ENCODE measurements at regions not wholly inside any gene's neighbourhood (a gene's known extent, or its start where the extent isn't known, plus 50 kb on each side); places are given as distances from the start of the nearest gene placed in this dataset.

DNA sequence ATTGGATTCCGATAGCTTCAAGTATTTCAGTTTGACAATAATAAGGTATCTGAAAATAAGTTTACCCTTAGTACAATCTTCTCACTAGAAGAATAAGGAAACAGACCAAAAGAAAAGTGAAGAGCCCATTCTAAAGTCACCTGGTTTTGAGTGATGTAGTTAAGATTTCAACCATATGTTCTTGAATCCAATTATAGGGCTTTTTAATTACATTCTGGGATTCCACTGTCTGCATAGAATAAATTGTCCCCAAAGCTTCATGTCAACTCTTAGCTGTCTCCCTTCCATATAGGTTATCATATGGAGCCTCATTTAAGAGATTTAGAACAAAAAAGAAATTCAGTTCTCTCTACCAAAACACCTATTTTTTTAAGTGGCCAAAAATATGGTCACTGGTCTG lies 1158.8 kb downstream of the IGSF11 start:
- Histone ChIP-seq H3K9me3 (ENCODE audit: control insufficient read depth in 2 of 3, insufficient read depth in 1 of 3, low read length in 3 of 3) (no peaks in the 10 kb centered on the region), H3K27ac (ENCODE audit: low read depth in 2 of 2, low read length in 2 of 2) (no peak overlapping the region), H3K4me3 (ENCODE audit: low read length in 3 of 3) (no peak overlapping the region), H3K27me3 (ENCODE audit: control insufficient read depth, insufficient read depth, low read length) (no peaks in the 10 kb centered on the region), H3K9ac (ENCODE audit: low read length in 3 of 3) (no peak overlapping the region), H3K4me1 (ENCODE audit: control insufficient read depth in 2 of 3, insufficient read depth in 2 of 3, low read depth in 1 of 3, low read length in 3 of 3) (peaks cover 0 to 2% (median 0%) of the 10 kb centered on the region in 3 donors), H3K36me3 (ENCODE audit: control insufficient read depth in 2 of 3, insufficient read depth in 3 of 3, low read length in 3 of 3) (no peaks in the 10 kb centered on the region)
- intact Hi-C loops (cut with DNase I) = no loop called here
- DNase-seq (no peak), FAIRE-seq (no peak)
- no peak for TF ChIP-seq CTCF (IDR thresholded peaks at IDR 0.05; ENCODE audit: borderline replicate concordance, extremely low read depth, insufficient read depth)

DNA sequence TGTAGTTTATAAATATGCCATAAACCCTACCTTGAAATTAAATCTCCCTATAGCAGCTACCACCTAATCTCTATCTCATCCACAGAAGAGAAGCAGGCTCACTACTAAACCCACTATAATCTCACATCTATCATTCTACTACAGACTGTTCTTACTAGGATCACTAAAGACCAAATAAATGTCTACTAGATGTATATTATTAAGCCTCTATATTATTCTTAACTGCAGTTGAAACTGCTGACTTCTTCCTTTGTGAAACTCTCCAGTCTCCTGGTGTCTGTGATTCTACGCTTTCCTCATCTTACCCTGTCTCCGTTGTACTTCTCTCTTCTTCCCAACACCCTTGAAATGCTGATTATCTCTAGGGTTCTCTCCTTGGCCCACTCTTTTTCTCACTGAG lies 1154.0 kb downstream of the IGSF11 start:
- Histone ChIP-seq H3K36me3 (ENCODE audit: control insufficient read depth in 2 of 3, insufficient read depth in 3 of 3, low read length in 3 of 3) (no peaks in the 10 kb centered on the region), H3K4me1 (ENCODE audit: control insufficient read depth in 2 of 3, insufficient read depth in 2 of 3, low read depth in 1 of 3, low read length in 3 of 3) (no peaks in the 10 kb centered on the region), H3K4me3 (ENCODE audit: low read length in 3 of 3) (no peak overlapping the region), H3K9me3 (ENCODE audit: control insufficient read depth in 2 of 3, insufficient read depth in 1 of 3, low read length in 3 of 3) (no peaks in the 10 kb centered on the region), H3K27ac (ENCODE audit: low read depth in 2 of 2, low read length in 2 of 2) (no peak overlapping the region), H3K9ac (ENCODE audit: low read length in 3 of 3) (no peak overlapping the region), H3K27me3 (ENCODE audit: control insufficient read depth, insufficient read depth, low read length) (no peaks in the 10 kb centered on the region)
- DNase-seq (no peak), FAIRE-seq (no peak)
- intact Hi-C loops (cut with DNase I) = no loop called here
- TF ChIP-seq CTCF (IDR thresholded peaks at IDR 0.05; ENCODE audit: borderline replicate concordance, extremely low read depth, insufficient read depth) = no peak

DNA sequence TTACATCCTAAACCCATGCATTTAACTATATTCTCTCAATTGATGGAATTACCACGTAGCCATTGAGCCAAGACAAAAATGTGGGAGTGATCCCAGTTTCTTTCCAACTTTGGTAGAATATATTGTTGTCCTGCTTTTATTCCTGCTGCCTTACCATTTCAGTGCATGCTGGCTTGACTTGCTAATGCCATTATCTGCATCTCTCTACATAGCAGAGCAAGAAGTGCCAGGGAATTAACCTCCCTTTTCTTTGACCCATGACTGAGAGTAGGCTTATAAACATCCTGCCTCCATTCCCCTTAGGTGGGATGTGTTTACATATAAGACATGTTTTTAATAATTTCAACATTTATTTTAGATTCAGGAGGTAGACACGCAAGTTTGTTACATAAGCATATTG lies 1153.4 kb downstream of the IGSF11 start:
- no peaks in the 10 kb centered on the region for H3K36me3 ChIP-seq (ENCODE audit: control insufficient read depth in 2 of 3, insufficient read depth in 3 of 3, low read length in 3 of 3)
- no peaks in the 10 kb centered on the region for H3K27me3 ChIP-seq (ENCODE audit: control insufficient read depth, insufficient read depth, low read length)
- no peaks in the 10 kb centered on the region for H3K9me3 ChIP-seq (ENCODE audit: control insufficient read depth in 2 of 3, insufficient read depth in 1 of 3, low read length in 3 of 3)
- no peak for TF ChIP-seq CTCF (IDR thresholded peaks at IDR 0.05; ENCODE audit: borderline replicate concordance, extremely low read depth, insufficient read depth)
- no peak overlapping the region for H3K27ac ChIP-seq (ENCODE audit: low read depth in 2 of 2, low read length in 2 of 2)
- no peak overlapping the region for H3K4me3 ChIP-seq (ENCODE audit: low read length in 3 of 3)
- H3K4me1 ChIP-seq (ENCODE audit: control insufficient read depth in 2 of 3, insufficient read depth in 2 of 3, low read depth in 1 of 3, low read length in 3 of 3) = no peaks in the 10 kb centered on the region
- intact Hi-C loops (cut with DNase I) = no loop called here
- FAIRE-seq (no peak), DNase-seq (no peak)
- no peak overlapping the region for H3K9ac ChIP-seq (ENCODE audit: low read length in 3 of 3)

GRCh38 chr3:117885011-117885441 lies 1149.6 kb downstream of the IGSF11 start:
- DNase-seq = peak in 3 of 5 donors; percentile 12 to 61 (median 46)
- intact Hi-C loops (cut with DNase I) = no loop called here
- Histone ChIP-seq H3K9me3 (ENCODE audit: control insufficient read depth in 2 of 3, insufficient read depth in 1 of 3, low read length in 3 of 3) (no peaks in the 10 kb centered on the region), H3K27me3 (ENCODE audit: control insufficient read depth, insufficient read depth, low read length) (no peaks in the 10 kb centered on the region), H3K4me1 (ENCODE audit: control insufficient read depth in 2 of 3, insufficient read depth in 2 of 3, low read depth in 1 of 3, low read length in 3 of 3) (no peaks in the 10 kb centered on the region), H3K4me3 (ENCODE audit: low read length in 3 of 3) (no peak overlapping the region), H3K9ac (ENCODE audit: low read length in 3 of 3) (no peak overlapping the region), H3K27ac (ENCODE audit: low read depth in 2 of 2, low read length in 2 of 2) (no peak overlapping the region), H3K36me3 (ENCODE audit: control insufficient read depth in 2 of 3, insufficient read depth in 3 of 3, low read length in 3 of 3) (no peaks in the 10 kb centered on the region)
- no peak for TF ChIP-seq CTCF (IDR thresholded peaks at IDR 0.05; ENCODE audit: borderline replicate concordance, extremely low read depth, insufficient read depth)
- no peak for FAIRE-seq

Measured in kidney (tissue), 13 donors.